AG20443 (cell line): ENCODE measurements at regions not wholly inside any gene's neighbourhood (a gene's known extent, or its start where the extent isn't known, plus 50 kb on each side); places are given as distances from the start of the nearest gene placed in this dataset.
A peak's percentile ranks its signal among the peaks of the same experiment; 100 is the strongest.
"Not testable (repeated sequence)": the region's sequence is repeated elsewhere in the genome, so short reads cannot be mapped to it uniquely, and the experiment has no call there.

Experiments used
- DNase-seq: peaks from one replicate; pipeline ENCODE4 v3.0.0; 2012; ENCODE audit warnings: low spot score, mixed read lengths

DNA sequence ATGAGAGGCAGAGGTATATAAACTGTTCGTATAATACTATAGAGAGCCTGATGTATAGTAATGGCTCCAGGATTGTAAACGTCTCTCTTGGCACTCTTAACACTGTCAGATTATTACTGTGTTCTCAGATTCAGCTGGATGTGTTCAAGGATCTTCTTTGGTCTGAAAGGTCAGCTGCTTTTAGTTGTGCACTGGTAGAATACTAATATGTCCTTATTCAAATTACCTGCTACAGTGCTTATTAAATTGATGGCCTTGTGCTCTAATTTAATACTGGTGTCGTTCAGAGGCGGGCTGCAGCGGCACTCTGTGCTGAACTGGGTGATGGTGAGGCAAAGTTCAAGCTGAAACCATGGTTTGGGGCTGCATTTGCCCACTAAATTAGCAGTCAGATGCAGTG is 216.7 kb upstream of the ARRDC3 start:
- no peak for DNase-seq

DNA sequence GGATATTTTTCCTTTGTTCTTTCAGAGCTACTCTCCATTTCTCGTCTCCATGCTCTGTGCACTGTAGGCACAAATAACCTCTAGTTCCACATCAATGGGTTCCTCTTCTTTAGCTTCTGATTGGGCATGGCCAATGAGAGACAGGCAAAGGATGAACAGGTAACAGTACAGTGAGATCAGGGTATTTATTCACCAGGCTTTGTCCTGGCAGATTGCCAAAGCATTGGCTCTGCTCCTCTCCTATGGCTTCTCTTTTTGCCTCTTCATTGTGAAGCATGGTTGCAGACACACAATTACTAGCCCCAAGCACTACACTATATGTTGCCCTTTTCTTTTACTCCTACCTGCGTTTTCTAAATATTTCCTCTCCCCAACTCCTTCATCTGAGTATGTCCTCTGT is 215.1 kb upstream of the ARRDC3 start:
- no peak for DNase-seq

DNA sequence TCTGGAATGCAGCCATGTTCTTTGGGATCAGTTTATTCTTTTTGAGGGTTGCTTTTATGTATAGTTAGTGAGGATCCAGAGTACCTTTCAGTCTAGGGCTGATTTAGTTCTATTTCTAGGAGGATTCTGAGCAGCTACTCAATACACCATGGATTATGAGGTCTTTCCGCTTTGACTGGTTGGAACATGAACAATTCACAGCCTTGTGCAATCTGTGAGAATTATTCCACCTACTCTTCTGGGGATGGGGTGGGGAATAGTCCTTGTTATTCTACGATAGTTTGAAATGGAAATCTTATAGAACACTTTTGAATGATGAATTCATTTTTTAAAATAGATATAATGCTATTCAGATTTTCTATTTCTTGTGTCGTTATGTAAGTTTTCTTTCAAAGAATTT is 212.3 kb upstream of the ARRDC3 start:
- DNase-seq: no peak

DNA sequence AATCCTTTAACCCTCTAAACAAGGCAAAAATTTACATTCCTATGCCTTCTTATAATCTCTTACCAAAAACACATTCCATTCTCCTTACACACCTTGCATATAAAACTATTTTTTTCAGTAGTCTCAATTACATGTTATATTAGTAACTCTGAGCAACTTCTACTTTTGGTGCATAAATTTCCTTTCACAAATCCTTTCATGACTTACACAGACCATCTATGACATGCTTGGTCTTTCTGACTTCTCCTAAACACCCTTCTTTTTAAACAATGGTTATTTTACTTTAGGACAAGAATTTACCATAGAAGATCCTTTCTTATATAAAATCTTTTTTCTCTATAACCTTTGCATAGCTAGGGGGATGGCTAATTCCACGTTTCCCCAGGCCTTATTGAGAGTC is 208.0 kb upstream of the ARRDC3 start:
- no peak for DNase-seq

DNA sequence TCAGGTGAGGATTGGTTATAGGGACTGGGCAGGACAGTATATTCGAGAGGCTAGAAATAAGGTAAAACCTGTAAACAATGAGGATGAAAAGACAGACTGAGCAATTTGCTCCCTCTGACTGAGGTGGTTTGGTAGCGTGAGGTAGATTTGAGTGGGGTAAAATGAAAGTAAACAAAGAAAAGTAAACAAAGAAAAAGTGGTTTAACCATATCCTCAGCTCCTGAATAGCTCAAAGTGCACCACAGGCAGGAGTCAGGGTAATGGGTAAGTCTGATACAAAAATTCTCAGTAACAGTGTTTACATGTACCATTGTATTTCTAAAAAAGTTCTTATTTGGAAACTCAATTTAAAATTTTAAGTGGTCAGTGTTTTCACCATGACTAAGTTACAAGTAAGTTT is 203.1 kb upstream of the ARRDC3 start:
- DNase-seq: no peak

DNA sequence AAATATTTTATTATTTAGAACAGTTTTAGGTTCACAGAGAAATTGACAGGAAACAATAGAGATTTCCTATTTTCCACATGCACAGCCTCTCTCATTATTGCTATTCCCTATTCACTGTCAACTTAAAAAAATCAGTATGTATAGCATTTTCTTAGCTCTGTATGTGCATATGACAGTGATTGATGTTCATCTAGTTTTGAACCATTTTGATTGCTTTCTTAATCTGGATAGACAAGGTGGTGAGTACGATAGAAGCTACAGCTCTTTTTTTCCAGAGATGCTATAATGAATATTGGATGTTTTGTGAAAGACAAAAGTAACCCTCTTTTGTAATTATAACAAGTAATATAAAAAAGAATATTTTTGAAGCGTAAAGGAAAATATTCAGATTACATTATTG is 201.2 kb upstream of the ARRDC3 start:
- DNase-seq: no peak

DNA sequence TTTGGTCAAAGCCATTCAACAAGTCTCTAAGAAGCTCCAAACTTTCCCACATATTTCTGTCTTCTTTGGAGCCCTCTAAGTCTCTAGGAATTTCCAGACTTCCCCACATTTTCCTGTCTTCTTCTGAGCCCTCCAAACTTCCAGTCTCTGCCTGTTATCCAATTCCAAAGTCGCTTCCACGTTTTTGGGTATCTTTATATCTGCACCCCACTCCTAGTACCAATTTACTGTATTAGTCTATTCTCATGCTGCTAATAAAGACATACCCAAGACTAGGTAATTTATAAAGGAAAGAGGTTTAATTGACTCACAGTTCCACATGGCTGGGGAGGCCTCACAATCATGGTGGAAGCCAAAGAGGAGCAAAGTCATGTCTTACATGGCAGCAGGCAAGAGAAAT is 182.9 kb upstream of the ARRDC3 start:
- DNase-seq: not testable (repeated sequence)

DNA sequence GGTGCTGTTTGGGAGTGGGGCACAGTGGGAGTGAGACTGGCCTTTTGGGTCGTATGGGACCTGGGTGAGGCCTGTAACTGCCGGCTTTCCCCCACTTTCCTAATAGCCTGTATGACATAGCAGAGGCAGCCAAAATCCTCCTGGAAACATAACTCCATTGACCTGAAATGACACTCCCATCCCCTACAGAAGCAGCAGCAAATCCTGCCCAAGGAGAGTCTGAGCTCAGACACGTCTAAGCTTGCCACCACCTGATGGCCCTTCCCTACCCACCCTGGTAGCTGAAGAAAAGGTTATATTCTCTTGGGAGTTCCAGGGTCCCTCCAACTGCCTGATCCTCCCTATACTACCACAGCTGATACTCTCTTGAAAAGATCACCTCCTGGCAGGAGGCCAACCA is 179.8 kb upstream of the ARRDC3 start:
- DNase-seq: no peak

DNA sequence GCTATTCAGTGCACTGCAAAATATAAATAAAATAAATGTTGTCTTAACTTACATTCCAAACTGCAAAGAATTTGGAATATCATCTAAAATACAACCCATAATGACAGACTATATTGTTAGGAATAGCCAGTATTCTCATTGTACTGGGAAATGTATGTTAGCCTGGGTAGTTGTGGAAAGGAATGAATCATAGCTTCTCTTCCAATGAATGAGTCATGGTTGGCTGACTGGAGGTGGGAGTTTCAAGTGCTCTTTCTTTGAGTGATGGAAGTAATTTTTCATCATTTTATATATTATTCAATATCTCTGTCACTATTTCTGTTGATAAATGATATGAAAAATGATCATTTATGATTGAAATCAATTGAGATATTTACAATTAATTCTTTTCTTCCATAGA is 158.6 kb upstream of the ARRDC3 start:
- no peak for DNase-seq

DNA sequence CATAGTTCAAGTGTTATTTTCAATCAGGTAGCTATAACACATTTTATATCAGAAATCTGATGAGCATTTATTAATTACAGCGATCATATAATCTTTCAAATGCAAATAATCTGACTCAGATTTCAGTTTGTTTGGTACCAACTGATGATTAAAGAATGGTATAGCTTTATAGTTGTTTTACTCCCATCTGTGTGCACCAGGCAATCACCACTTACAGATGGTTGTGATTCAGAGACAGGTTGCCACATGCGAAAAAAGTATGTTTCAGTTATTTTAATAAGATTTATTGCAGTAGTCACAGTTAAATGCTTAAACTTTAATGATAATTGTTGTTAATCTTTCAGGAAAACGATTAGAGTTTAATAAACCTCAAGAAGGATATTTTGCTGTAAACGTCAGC is 155.1 kb upstream of the ARRDC3 start:
- no peak for DNase-seq

DNA sequence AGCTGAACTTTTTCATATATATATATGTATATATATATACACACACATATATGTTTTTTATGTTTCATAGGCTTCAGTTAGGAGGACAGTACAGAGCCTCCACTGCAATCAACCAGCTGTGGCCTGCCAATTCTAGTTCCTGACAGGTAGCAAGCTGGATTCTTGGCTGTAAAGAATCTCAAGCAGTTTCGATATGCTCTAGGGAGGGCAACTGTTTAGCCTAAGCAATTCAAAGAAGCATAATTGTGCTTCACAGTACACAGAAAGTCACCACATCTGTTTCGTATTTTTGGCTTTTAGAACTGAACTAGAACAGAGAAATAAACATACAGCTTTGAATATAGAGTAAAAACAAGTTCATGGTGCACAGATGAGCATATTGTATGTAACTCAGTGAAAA is 152.4 kb upstream of the ARRDC3 start:
- no peak for DNase-seq

DNA sequence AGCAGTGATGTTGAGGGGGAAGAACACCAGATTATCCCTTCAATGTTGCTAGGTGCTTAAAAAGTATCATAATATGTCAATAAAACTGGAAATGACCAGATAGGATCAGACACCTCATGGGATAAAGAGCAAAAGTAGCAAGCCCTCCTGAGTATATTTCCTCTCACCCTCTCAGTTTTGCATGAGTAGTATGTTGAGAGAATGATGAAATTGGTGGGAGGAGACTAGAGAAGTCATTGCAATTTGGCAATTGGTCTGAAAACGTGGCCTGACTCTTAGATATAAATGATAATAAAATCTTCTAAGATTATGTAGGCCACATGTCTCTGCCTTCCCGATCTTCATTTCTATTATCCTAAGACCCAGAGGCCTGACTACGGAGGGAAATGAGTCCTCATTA is 151.2 kb upstream of the ARRDC3 start:
- no peak for DNase-seq

DNA sequence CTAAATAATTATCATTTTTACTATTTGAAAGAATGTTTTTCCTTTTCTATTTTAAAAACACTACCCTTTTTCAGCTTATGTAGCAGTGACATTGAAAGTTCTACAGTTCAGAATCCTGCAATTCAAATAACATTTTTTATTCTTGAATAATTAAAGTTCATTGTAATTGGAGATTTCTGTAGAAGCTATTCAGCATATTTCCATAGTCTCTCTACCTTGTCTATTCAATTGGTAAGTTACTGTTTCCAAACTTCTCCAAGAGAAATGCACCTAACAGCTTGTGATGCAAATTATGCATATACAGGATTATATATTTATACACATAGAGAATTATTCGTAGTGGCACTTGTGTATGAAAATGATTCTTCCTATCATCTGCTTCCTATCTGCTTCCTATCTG is 149.7 kb upstream of the ARRDC3 start:
- no peak for DNase-seq

DNA sequence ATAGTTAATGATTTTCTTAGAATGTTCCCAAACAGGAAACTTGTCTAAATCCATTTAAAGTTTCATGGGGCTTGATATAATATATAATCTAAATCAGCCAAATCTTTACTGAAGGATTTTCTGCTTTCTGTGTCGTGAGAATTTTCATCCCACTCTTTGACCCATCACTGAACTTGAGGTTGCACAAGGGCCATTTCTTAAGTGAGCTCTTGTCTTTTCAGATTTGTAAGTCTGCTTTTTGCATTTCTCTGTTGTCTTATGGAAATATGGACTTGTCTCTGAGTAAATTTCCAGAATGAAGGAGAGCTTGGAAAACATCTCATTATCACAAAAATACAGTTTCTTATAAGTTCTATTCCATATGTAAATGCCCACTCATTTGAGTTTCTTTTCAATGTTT is 149.2 kb upstream of the ARRDC3 start:
- DNase-seq: no peak

DNA sequence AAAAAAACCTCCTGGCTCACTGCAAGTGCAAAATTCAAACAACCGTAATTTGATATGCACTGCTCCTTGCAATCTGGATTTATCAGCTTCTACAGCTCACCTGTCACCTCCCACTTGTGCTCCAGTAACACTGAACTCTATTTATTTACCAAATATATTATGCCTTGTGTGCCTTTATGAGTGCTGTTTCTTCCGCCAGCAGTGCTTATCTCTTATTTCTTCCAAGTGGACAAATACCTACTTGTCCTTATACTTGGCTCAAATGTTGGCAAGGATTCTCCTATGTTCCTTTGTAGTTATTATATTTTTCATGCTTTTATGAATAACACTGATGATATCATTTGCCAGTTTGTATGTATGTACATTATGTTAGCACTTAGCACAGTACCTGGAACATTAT is 145.7 kb upstream of the ARRDC3 start:
- no peak for DNase-seq

DNA sequence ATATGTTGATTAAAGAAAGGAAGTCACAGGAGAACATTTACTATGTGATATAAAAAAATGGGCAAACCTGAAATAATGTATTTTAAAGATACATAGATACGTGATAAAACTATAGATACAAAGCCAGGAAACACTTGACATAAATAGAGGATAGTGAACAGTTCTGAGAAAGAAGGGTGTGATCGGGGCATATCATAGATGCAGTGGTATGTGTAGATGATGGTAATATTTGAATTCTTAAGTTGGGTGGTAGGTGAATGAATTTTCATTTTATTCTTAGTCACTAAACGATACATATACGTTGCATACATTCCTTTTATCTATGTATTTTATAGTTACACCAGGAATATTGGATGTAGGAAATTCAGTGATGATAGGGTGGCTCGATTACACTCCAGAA is 138.7 kb upstream of the ARRDC3 start:
- no peak for DNase-seq

DNA sequence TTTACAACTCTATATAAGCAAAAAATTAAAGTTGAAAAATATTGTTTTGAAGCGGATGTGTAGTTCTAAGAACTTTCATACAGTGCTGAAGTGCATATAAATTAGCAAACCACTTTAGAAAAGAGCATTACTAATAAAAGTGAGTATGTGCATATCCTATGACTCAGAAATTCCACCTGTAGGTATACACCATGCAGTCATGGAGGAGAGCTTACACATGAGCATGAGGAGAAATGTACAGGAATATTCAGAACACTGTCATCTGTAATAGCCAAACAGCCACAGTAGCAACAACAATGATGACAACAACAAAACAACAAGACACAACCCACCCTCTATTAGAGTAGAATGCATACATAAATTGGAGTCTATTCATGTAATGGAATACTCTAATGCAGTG is 138.2 kb upstream of the ARRDC3 start:
- no peak for DNase-seq

DNA sequence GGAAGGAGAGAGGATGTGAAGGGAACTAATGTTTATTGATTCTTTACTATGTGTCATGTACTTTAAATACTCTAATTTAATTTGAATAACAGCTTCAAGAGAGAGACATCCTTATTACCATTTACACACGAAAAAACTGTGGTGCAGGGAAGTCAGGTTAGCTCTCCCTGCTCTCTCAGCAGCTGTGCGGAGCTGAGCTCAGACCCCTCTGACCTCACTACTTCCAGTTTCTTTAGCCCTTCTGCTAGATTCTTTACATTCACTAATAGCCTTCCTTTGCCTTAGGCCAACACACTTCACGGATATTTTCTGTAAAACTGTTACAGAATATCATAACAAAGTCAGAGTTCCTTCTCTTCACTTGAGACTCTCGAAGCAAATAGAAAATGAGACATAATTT is 131.3 kb upstream of the ARRDC3 start:
- no peak for DNase-seq

DNA sequence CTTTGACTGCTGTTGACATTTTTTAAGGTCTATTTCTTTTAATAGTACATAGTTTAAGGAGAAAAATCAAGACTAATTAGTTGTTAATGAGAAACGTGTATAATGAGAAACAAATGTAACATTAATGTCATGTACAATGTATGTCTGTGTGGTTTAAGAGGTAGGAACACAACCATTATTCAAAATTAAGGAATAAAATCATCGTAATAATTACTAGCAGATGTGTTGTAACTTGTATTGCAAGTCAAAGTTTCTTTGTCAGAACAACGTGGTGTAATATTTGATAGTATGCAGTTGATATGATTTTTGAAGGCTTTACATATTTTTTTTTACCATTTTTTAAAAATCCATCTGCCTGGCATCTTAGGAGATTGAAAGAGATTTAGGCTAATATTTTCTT is 120.2 kb upstream of the ARRDC3 start:
- no peak for DNase-seq

DNA sequence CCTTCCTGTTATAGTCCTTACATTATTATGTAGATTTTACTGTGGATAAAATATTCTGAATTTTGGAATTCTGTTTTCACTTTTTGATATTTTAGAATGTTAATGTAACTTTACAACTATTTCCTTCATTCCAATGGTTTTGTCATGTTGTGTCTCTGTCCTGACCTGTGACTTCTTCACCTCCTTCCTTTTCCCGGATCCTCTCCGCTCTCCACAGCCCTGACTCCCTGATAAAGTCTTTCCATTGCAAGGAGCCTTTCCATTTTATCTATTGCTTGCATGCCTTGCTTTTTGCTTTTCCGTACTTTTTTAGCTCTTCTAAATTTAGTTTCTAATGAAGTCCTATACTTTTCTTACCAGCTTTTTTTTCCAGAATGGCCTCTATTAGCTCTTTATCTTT is 117.6 kb upstream of the ARRDC3 start:
- DNase-seq: no peak

DNA sequence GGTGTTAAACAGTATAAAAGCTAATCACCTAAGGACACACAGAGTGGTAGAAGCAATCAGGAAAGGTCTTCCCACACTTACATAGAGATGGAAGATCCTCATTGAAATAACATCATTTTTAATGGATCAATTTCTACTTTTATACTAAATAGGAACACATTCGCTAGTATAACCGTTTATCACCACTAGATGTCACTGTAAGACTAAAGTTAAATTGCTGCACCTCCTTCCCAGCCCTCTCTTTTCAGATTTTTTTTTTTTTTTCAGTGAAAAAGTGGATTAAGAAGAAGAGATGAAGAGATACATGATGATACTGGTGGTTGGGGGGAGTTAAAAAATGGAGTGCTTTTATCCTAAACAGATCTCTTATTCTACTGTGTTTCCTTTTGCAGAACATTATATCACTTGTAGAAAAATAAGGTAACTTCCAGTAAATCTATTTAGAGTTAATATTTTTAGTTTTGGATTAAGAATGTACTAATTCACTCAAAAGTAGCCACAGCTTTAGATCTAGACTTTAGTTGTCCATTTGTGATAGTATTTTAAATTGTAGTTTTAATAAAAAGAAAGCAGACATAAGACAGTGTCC is 116.9 kb upstream of the ARRDC3 start:
- DNase-seq: peak; percentile 50

DNA sequence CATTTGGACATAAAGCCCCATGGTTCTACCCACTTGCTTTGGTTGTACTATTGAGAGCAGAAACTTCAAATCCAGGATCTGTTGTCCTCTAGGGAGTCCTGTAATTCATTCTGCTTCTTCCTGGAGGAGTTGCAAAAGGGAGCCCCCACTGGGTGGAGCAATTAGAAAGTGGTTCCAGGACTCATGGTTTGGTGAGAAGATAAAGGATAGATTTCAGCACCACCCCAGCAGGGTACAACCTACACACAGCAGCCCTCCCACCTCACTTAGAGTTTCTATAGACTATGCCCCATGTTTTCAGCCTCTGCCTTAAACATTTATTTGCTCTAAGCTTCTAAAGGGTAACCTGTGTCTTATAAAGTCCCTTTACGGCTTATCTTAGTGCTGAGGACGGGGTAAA is 112.6 kb upstream of the ARRDC3 start:
- no peak for DNase-seq

DNA sequence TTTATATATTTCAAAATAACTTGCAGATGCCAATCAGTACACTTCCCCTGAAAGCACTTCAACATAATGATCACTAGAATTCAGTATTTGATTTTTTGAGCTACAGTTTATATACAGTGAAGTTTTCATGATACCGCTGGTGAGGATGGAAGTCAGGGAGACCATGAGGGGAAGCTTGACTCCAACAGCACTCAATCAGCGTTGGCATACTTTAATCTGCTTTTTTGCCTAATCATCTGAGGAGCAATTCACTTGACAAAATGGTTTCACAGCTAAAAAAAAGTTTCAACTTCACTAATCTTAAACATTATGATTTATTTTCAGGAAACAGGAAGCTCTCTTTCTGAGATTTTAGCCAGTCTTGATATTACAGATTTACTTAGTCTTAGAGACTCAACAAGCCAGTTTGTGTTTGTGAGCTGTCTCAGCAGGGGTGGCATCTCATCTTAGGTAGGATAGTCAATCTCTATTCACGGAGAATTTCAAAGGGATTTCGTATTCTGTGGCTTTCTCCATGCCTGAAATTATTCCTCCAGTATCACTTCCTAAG is 111.4 kb upstream of the ARRDC3 start:
- no peak for DNase-seq

DNA sequence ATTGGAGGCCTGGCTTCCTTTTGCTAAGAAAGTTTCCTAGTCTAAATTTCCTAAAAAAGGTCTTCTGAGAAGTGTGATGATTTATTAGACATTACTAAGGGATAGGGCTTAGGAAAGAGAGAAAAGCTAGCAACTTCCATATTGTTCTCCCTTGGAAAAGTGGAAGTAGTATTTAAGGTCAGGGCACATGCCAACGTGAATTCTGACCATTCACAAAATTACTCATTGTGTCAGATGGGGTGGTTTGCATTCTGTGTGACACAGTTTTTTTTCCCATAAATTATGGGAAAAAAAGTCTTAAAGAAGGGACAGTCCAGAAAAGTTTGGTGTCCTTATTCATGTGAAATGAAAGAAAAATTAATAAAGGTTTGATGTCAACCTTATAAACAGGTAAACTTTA is 110.0 kb upstream of the ARRDC3 start:
- no peak for DNase-seq

DNA sequence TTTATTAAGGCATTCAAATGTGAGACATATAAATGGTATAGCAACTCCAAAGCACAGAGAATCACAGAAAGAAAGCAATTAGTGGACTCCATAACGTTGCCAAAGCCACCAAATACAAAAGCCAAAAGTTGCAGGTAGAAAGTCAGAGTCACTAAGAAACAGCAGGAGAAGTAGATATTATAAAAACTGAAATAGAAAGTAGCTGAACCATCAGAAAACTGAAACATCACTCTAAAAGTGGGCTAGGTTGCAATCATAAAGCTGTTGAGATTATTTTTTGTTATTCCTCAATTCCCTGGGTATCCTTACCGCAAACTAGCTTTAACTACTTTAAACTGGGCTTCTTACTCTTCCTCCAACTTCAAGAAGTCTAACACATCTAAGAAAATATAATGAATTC is 108.1 kb upstream of the ARRDC3 start:
- no peak for DNase-seq
